ENCODE measurements at regions not wholly inside any gene's neighbourhood (a gene's known extent, or its start where the extent isn't known, plus 50 kb on each side); places are given as distances from the start of the nearest gene placed in this dataset.

DNA sequence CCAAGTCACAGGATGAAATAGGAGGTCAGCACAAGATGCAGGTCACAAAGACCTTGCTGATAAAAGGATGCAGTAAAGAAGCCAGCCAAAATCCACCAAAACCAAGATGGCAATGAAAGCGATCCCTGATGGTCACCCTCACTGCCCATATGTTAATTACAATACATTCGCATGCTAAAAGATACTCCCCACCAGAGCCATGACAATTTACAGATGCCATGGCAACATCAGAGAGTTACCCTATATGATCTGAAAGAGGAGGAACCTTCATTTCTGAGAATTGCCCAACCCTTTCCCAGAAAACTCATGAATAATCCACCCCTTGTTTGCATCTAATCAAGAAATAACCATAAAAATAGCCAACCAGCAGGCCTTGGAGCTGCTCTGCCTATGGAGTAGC, 709.8 kb downstream of the METTL4 start:
- Mint-ChIP-seq H3K4me1 (no peaks in the 10 kb centered on the region), H3K27ac (no peak overlapping the region), H3K9me3 (peaks cover 25% of the 10 kb centered on the region), H3K27me3 (ENCODE audit: low read depth) (no peaks in the 10 kb centered on the region), H3K36me3 (no peaks in the 10 kb centered on the region), H3K4me3 (no peak overlapping the region)
- DNase-seq (ENCODE audit: low spot score in 2 of 2, unreplicated experiment in 2 of 2): no peak
- TF ChIP-seq, protein P1, sequence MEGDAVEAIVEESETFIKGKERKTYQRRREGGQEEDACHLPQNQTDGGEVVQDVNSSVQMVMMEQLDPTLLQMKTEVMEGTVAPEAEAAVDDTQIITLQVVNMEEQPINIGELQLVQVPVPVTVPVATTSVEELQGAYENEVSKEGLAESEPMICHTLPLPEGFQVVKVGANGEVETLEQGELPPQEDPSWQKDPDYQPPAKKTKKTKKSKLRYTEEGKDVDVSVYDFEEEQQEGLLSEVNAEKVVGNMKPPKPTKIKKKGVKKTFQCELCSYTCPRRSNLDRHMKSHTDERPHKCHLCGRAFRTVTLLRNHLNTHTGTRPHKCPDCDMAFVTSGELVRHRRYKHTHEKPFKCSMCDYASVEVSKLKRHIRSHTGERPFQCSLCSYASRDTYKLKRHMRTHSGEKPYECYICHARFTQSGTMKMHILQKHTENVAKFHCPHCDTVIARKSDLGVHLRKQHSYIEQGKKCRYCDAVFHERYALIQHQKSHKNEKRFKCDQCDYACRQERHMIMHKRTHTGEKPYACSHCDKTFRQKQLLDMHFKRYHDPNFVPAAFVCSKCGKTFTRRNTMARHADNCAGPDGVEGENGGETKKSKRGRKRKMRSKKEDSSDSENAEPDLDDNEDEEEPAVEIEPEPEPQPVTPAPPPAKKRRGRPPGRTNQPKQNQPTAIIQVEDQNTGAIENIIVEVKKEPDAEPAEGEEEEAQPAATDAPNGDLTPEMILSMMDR (IDR thresholded peaks at IDR 0.05; ENCODE audit: unreplicated experiment): no peak

DNA sequence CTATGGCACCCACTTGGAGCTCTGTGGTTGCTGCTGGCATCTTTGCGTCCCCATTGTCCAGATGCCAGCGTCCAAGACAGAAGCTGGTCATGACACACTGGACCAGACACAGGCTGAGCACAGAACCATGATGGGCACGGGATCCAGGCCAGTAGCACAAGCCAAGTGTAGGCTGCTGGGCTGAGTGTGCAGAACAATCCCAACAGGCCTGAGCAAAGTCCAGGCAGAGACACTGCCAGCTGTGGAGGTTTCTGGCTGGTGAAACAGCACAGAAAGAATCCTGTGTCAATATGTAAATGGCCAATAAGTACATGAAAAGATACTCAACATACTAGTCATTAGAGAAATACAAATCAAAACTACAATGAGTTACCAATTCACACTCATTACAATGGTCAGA, 705.4 kb downstream of the METTL4 start:
- no peaks in the 10 kb centered on the region for H3K4me1 Mint-ChIP-seq
- no peak overlapping the region for H3K27ac Mint-ChIP-seq
- no peaks in the 10 kb centered on the region for H3K36me3 Mint-ChIP-seq
- DNase-seq (ENCODE audit: low spot score in 2 of 2, unreplicated experiment in 2 of 2): no peak
- H3K9me3 Mint-ChIP-seq: peaks cover 11% of the 10 kb centered on the region
- TF ChIP-seq, protein P1 (IDR thresholded peaks at IDR 0.05; ENCODE audit: unreplicated experiment): no peak
- H3K27me3 Mint-ChIP-seq (ENCODE audit: low read depth): no peaks in the 10 kb centered on the region
- no peak overlapping the region for H3K4me3 Mint-ChIP-seq

DNA sequence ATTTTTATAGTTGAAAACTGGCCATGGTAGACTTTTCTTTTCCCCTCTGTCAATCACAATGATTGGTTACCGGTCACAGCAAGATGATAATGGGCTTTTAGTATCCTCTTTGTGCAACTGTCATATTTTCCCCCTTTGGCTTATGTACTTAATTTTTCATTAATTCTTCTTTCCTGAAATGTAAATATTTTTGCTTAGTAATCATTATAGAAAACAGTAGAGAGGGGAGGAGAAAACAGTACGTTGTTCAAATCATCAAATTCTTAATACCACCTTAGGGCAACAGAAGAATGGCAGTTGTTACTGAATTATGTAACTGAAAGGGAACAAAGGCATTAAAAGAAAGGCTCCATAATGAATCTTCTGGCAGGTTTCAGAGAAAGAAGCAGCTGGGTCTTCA, 699.0 kb downstream of the METTL4 start:
- no peaks in the 10 kb centered on the region for H3K9me3 Mint-ChIP-seq
- no peaks in the 10 kb centered on the region for H3K36me3 Mint-ChIP-seq
- H3K4me3 Mint-ChIP-seq: no peak overlapping the region
- DNase-seq (ENCODE audit: low spot score in 2 of 2, unreplicated experiment in 2 of 2): no peak
- no peaks in the 10 kb centered on the region for H3K4me1 Mint-ChIP-seq
- TF ChIP-seq, protein P1 (IDR thresholded peaks at IDR 0.05; ENCODE audit: unreplicated experiment): no peak
- no peak overlapping the region for H3K27ac Mint-ChIP-seq
- no peaks in the 10 kb centered on the region for H3K27me3 Mint-ChIP-seq (ENCODE audit: low read depth)

DNA sequence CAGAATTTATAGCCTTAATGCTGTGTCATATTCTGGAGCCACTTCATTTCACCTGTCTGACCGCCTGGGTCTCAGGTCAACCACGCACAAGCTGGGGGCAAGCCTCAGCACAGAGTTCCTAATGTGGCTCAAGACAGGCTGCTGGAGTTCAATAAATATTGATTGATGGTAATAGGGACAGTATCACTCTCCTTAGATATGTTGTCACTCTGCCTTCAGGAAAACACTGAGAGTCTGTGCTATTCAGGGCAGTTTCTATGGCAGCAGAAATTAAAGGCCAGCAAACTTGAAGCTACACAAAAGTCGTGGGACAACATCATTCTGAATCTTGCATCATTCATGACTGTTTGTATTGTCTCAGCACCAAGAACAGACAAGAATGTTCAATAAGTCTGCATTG, 696.1 kb downstream of the METTL4 start:
- no peak overlapping the region for H3K4me3 Mint-ChIP-seq
- H3K9me3 Mint-ChIP-seq: no peaks in the 10 kb centered on the region
- no peak overlapping the region for H3K27ac Mint-ChIP-seq
- H3K27me3 Mint-ChIP-seq (ENCODE audit: low read depth): no peaks in the 10 kb centered on the region
- TF ChIP-seq, protein P1 (IDR thresholded peaks at IDR 0.05; ENCODE audit: unreplicated experiment): no peak
- H3K4me1 Mint-ChIP-seq: no peaks in the 10 kb centered on the region
- no peak for DNase-seq (ENCODE audit: low spot score in 2 of 2, unreplicated experiment in 2 of 2)
- no peaks in the 10 kb centered on the region for H3K36me3 Mint-ChIP-seq

GRCh38 chr18:1884623-1885022, 686.7 kb downstream of the METTL4 start:
- peaks cover 10% of the 10 kb centered on the region for H3K27me3 Mint-ChIP-seq (ENCODE audit: low read depth)
- no peak for DNase-seq (ENCODE audit: low spot score in 2 of 2, unreplicated experiment in 2 of 2)
- no peak overlapping the region for H3K27ac Mint-ChIP-seq
- H3K9me3 Mint-ChIP-seq: peaks cover 7% of the 10 kb centered on the region
- TF ChIP-seq, protein P1 (IDR thresholded peaks at IDR 0.05; ENCODE audit: unreplicated experiment): no peak
- H3K36me3 Mint-ChIP-seq: no peaks in the 10 kb centered on the region
- no peak overlapping the region for H3K4me3 Mint-ChIP-seq
- H3K4me1 Mint-ChIP-seq: no peaks in the 10 kb centered on the region

DNA sequence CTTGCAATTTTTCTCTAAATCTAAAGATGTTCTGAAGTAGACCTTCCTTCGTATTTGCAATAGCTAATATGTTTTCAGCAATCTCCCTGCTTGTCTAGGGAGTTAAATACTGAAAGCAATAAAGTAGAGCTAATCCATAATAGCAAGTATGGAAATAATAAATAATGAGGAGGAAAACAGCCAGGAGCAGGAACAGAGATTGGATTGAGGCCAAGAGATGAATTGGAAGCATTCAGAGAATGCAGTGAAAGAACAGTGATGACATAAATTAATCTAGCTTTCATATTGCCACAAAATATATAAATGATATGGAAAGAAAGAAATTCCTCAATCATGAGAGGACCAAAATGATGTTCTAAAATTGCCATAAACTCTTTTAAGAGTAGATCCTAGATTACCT, 679.7 kb downstream of the METTL4 start:
- H3K27me3 Mint-ChIP-seq (ENCODE audit: low read depth): peaks cover 5% of the 10 kb centered on the region
- no peaks in the 10 kb centered on the region for H3K36me3 Mint-ChIP-seq
- no peak overlapping the region for H3K27ac Mint-ChIP-seq
- DNase-seq (ENCODE audit: low spot score in 2 of 2, unreplicated experiment in 2 of 2): no peak
- TF ChIP-seq, protein P1 (IDR thresholded peaks at IDR 0.05; ENCODE audit: unreplicated experiment): no peak
- H3K4me1 Mint-ChIP-seq: peaks cover 11% of the 10 kb centered on the region
- H3K4me3 Mint-ChIP-seq: no peak overlapping the region
- peaks cover 13% of the 10 kb centered on the region for H3K9me3 Mint-ChIP-seq

Measured in mesothelial cell of epicardium (in vitro differentiated cells).